GM18867 (cell line): ENCODE measurements at regions not wholly inside any gene's neighbourhood (a gene's known extent, or its start where the extent isn't known, plus 50 kb on each side); places are given as distances from the start of the nearest gene placed in this dataset.
A peak's percentile ranks its signal among the peaks of the same experiment; 100 is the strongest.
"Not testable (repeated sequence)": the region's sequence is repeated elsewhere in the genome, so short reads cannot be mapped to it uniquely, and the experiment has no call there.

Experiments
- ATAC-seq: cut with Tn5 transposase; IDR thresholded peaks from one replicate; pipeline ENCODE4 v1.9.1; 2021; ENCODE audit warnings: mild to moderate bottlenecking, moderate library complexity; ENCODE audit not compliant: unreplicated experiment

GRCh38 chr10:43845121-43845520, 196.4 kb upstream of the ZNF32 start:
- ATAC-seq: no peak

- ATAC-seq: no peak
These were observed 195.5 kb upstream of the ZNF32 start for GRCh38 chr10:43844221-43844620.

- ATAC-seq: no peak
These were observed 194.8 kb upstream of the ZNF32 start for GRCh38 chr10:43843321-43844101.

- ATAC-seq: no peak
These were observed 193.8 kb upstream of the ZNF32 start for GRCh38 chr10:43842496-43842895.

- ATAC-seq: no peak
These were observed 193.4 kb upstream of the ZNF32 start for GRCh38 chr10:43842072-43842471.

GRCh38 chr10:43839973-43840372, 191.3 kb upstream of the ZNF32 start:
- ATAC-seq: no peak

GRCh38 chr10:43834751-43835150, 186.1 kb upstream of the ZNF32 start:
- ATAC-seq: not testable (repeated sequence)

GRCh38 chr10:43827853-43828252, 179.2 kb upstream of the ZNF32 start:
- ATAC-seq: no peak

- ATAC-seq: no peak
These were observed 177.3 kb upstream of the ZNF32 start for GRCh38 chr10:43825984-43826383.

- no peak for ATAC-seq
These were observed 176.7 kb upstream of the ZNF32 start for GRCh38 chr10:43825421-43825820.

GRCh38 chr10:43824934-43825333, 176.3 kb upstream of the ZNF32 start:
- no peak for ATAC-seq

- peak; percentile 48 for ATAC-seq
These were observed 174.2 kb upstream of the ZNF32 start for GRCh38 chr10:43822631-43823580.

- ATAC-seq: no peak
These were observed 172.4 kb upstream of the ZNF32 start for GRCh38 chr10:43821103-43821502.

GRCh38 chr10:43820663-43821062, 172.0 kb upstream of the ZNF32 start:
- ATAC-seq: no peak

GRCh38 chr10:43819464-43820230, 171.0 kb upstream of the ZNF32 start:
- ATAC-seq: no peak

- ATAC-seq: no peak
These were observed 170.0 kb upstream of the ZNF32 start for GRCh38 chr10:43818687-43819086.

GRCh38 chr10:43817368-43817767, 168.7 kb upstream of the ZNF32 start:
- ATAC-seq: no peak

- peak; percentile 99 for ATAC-seq
These were observed 168.0 kb upstream of the ZNF32 start for GRCh38 chr10:43816351-43817321.

GRCh38 chr10:43815181-43815885, 166.7 kb upstream of the ZNF32 start:
- ATAC-seq: no peak
